ENCODE measurements at regions not wholly inside any gene's neighbourhood (a gene's known extent, or its start where the extent isn't known, plus 50 kb on each side); places are given as distances from the start of the nearest gene placed in this dataset.

- DNase-seq (ENCODE audit: low spot score) = no peak
These were observed 272.4 kb upstream of the MYO3A start for GRCh38 chr10:25661632-25662031.

- no peak for DNase-seq (ENCODE audit: low spot score)
These were observed 267.8 kb upstream of the MYO3A start for GRCh38 chr10:25666276-25666675.

- DNase-seq (ENCODE audit: low spot score) = no peak
These were observed 258.8 kb upstream of the MYO3A start for GRCh38 chr10:25675204-25675603.

GRCh38 chr10:25675615-25676014 lies 258.4 kb upstream of the MYO3A start:
- no peak for DNase-seq (ENCODE audit: low spot score)

- DNase-seq (ENCODE audit: low spot score) = no peak
These were observed 255.8 kb upstream of the MYO3A start for GRCh38 chr10:25678220-25678619.

GRCh38 chr10:25678666-25679065 lies 255.4 kb upstream of the MYO3A start:
- DNase-seq (ENCODE audit: low spot score) = no peak

- peak; percentile 56 for DNase-seq (ENCODE audit: low spot score)
These were observed 251.7 kb upstream of the MYO3A start for GRCh38 chr10:25682203-25682851.

- DNase-seq (ENCODE audit: low spot score) = peak; percentile 5
These were observed 250.7 kb upstream of the MYO3A start for GRCh38 chr10:25683344-25683743.

- no peak for DNase-seq (ENCODE audit: low spot score)
These were observed 246.5 kb upstream of the MYO3A start for GRCh38 chr10:25687521-25687920.

- peak; percentile 33 for DNase-seq (ENCODE audit: low spot score)
These were observed 244.5 kb upstream of the MYO3A start for GRCh38 chr10:25689346-25690100.

- DNase-seq (ENCODE audit: low spot score) = no peak
These were observed 241.3 kb upstream of the MYO3A start for GRCh38 chr10:25692761-25693160.

GRCh38 chr10:25694206-25694933 lies 239.7 kb upstream of the MYO3A start:
- no peak for DNase-seq (ENCODE audit: low spot score)

- DNase-seq (ENCODE audit: low spot score) = peak; percentile 68
These were observed 239.1 kb upstream of the MYO3A start for GRCh38 chr10:25694971-25695370.

- DNase-seq (ENCODE audit: low spot score) = no peak
These were observed 238.4 kb upstream of the MYO3A start for GRCh38 chr10:25695586-25695985.

GRCh38 chr10:25696013-25696708 lies 237.9 kb upstream of the MYO3A start:
- no peak for DNase-seq (ENCODE audit: low spot score)

- DNase-seq (ENCODE audit: low spot score) = no peak
These were observed 236.6 kb upstream of the MYO3A start for GRCh38 chr10:25697412-25697811.

GRCh38 chr10:25698638-25699037 lies 235.4 kb upstream of the MYO3A start:
- DNase-seq (ENCODE audit: low spot score) = no peak

- no peak for DNase-seq (ENCODE audit: low spot score)
These were observed 234.4 kb upstream of the MYO3A start for GRCh38 chr10:25699631-25700030.

- DNase-seq (ENCODE audit: low spot score) = no peak
These were observed 232.4 kb upstream of the MYO3A start for GRCh38 chr10:25701652-25702051.

GRCh38 chr10:25704622-25705021 lies 229.4 kb upstream of the MYO3A start:
- no peak for DNase-seq (ENCODE audit: low spot score)

- DNase-seq (ENCODE audit: low spot score) = no peak
These were observed 226.5 kb upstream of the MYO3A start for GRCh38 chr10:25707572-25707971.

- no peak for DNase-seq (ENCODE audit: low spot score)
These were observed 225.9 kb upstream of the MYO3A start for GRCh38 chr10:25707976-25708671.

Data from kidney tubule cell (primary cell).